GM21717 (cell line): ENCODE measurements at regions not wholly inside any gene's neighbourhood (a gene's known extent, or its start where the extent isn't known, plus 50 kb on each side); places are given as distances from the start of the nearest gene placed in this dataset.

Experiments used
- ATAC-seq: cut with Tn5 transposase; IDR thresholded peaks from one replicate; pipeline ENCODE4 v1.9.1; 2021; ENCODE audit warnings: mild to moderate bottlenecking, moderate library complexity; ENCODE audit not compliant: unreplicated experiment

GRCh38 chr5:68475476-68475983 is 260.0 kb downstream of the PIK3R1 start:
- ATAC-seq, result no peak

GRCh38 chr5:68476854-68477253 is 261.3 kb downstream of the PIK3R1 start:
- ATAC-seq, result no peak

GRCh38 chr5:68478301-68479095 is 262.9 kb downstream of the PIK3R1 start:
- no peak for ATAC-seq

GRCh38 chr5:68479524-68479923 is 264.0 kb downstream of the PIK3R1 start:
- ATAC-seq, result no peak

GRCh38 chr5:68480335-68480940 is 264.9 kb downstream of the PIK3R1 start:
- no peak for ATAC-seq

- ATAC-seq, result no peak
Observed at GRCh38 chr5:68482199-68482598, 266.6 kb downstream of the PIK3R1 start.

GRCh38 chr5:68484307-68485068 is 268.9 kb downstream of the PIK3R1 start:
- no peak for ATAC-seq

- ATAC-seq, result no peak
Observed at GRCh38 chr5:68489556-68489955, 274.0 kb downstream of the PIK3R1 start.

- no peak for ATAC-seq
Observed at GRCh38 chr5:68490406-68490805, 274.9 kb downstream of the PIK3R1 start.

- no peak for ATAC-seq
Observed at GRCh38 chr5:68494771-68495170, 279.2 kb downstream of the PIK3R1 start.

GRCh38 chr5:68499987-68500386 is 284.4 kb downstream of the PIK3R1 start:
- ATAC-seq, result no peak

- no peak for ATAC-seq
Observed at GRCh38 chr5:68500813-68501212, 285.3 kb downstream of the PIK3R1 start.

- ATAC-seq, result no peak
Observed at GRCh38 chr5:68502531-68502930, 287.0 kb downstream of the PIK3R1 start.

GRCh38 chr5:68504306-68504705 is 288.8 kb downstream of the PIK3R1 start:
- ATAC-seq, result no peak

GRCh38 chr5:68505917-68506860 is 290.6 kb downstream of the PIK3R1 start:
- ATAC-seq, result no peak

- no peak for ATAC-seq
Observed at GRCh38 chr5:68515514-68515913, 300.0 kb downstream of the PIK3R1 start.

GRCh38 chr5:68518286-68518685 is 302.7 kb downstream of the PIK3R1 start:
- no peak for ATAC-seq

GRCh38 chr5:68519143-68519542 is 303.6 kb downstream of the PIK3R1 start:
- no peak for ATAC-seq

- ATAC-seq, result no peak
Observed at GRCh38 chr5:68521776-68522175, 306.2 kb downstream of the PIK3R1 start.

- ATAC-seq, result no peak
Observed at GRCh38 chr5:68522863-68523262, 307.3 kb downstream of the PIK3R1 start.
